ENCODE measurements at regions not wholly inside any gene's neighbourhood (a gene's known extent, or its start where the extent isn't known, plus 50 kb on each side); places are given as distances from the start of the nearest gene placed in this dataset.

- Mint-ChIP-seq H3K27ac (ENCODE audit: unreplicated experiment) (no peak overlapping the region), H3K9me3 (ENCODE audit: unreplicated experiment) (peaks cover 36% of the 10 kb centered on the region), H3K4me1 (ENCODE audit: low read depth, unreplicated experiment) (no peaks in the 10 kb centered on the region), H3K36me3 (ENCODE audit: insufficient read depth, unreplicated experiment) (no peaks in the 10 kb centered on the region), H3K4me3 (ENCODE audit: unreplicated experiment) (no peak overlapping the region), H3K27me3 (ENCODE audit: insufficient read depth, unreplicated experiment) (peaks cover 2% of the 10 kb centered on the region)
- H3K36me3 ChIP-seq (ENCODE audit: control insufficient read depth, insufficient read depth, low read length) = no peaks in the 10 kb centered on the region
- H3K4me3 ChIP-seq (ENCODE audit: low read depth, low read length) = no peak overlapping the region
- no peak for DNase-seq
- H3K27me3 ChIP-seq (replicated peaks; ENCODE audit: control insufficient read depth, insufficient read depth, low read length) = no peaks in the 10 kb centered on the region
- BruUV-seq (replicated peaks) = no TSS peak
- TF ChIP-seq CTCF (IDR thresholded peaks at IDR 0.05; ENCODE audit: insufficient read depth in 1 of 2, low read depth in 1 of 2, low read length in 1 of 2, severe bottlenecking in 1 of 2, unreplicated experiment in 1 of 2) = no peak
- no peaks in the 10 kb centered on the region for H3K4me1 ChIP-seq
- ChIA-PET CTCF (no interaction called here), POLR2A (no interaction called here)
- H3K9me3 ChIP-seq = peaks cover 4% of the 10 kb centered on the region; the same call in 1 of the 2 replicates
- intact Hi-C loops (cut with micrococcal nuclease; ENCODE audit: unreplicated experiment) = no loop called here
Measured at GRCh38 chr1:238826891-238827290, 559.5 kb upstream of the CHRM3 start.

GRCh38 chr1:238823416-238823815 is 563.0 kb upstream of the CHRM3 start:
- no TSS peak for BruUV-seq (replicated peaks)
- no peak for TF ChIP-seq CTCF (IDR thresholded peaks at IDR 0.05; ENCODE audit: insufficient read depth in 1 of 2, low read depth in 1 of 2, low read length in 1 of 2, severe bottlenecking in 1 of 2, unreplicated experiment in 1 of 2)
- H3K36me3 ChIP-seq (ENCODE audit: control insufficient read depth, insufficient read depth, low read length) = no peaks in the 10 kb centered on the region
- no peaks in the 10 kb centered on the region for H3K4me1 Mint-ChIP-seq (ENCODE audit: low read depth, unreplicated experiment)
- ChIA-PET POLR2A (no interaction called here), CTCF (no interaction called here)
- no peaks in the 10 kb centered on the region for H3K27me3 ChIP-seq (replicated peaks; ENCODE audit: control insufficient read depth, insufficient read depth, low read length)
- peaks cover 2% of the 10 kb centered on the region for H3K27me3 Mint-ChIP-seq (ENCODE audit: insufficient read depth, unreplicated experiment)
- intact Hi-C loops (cut with micrococcal nuclease; ENCODE audit: unreplicated experiment) = no loop called here
- no peak overlapping the region for H3K27ac Mint-ChIP-seq (ENCODE audit: unreplicated experiment)
- no peak overlapping the region for H3K4me3 ChIP-seq (ENCODE audit: low read depth, low read length)
- no peaks in the 10 kb centered on the region for H3K4me1 ChIP-seq
- no peak overlapping the region for H3K4me3 Mint-ChIP-seq (ENCODE audit: unreplicated experiment)
- H3K9me3 ChIP-seq = peaks cover 4% of the 10 kb centered on the region; the same call in 1 of the 2 replicates
- no peak for DNase-seq
- H3K9me3 Mint-ChIP-seq (ENCODE audit: unreplicated experiment) = peaks cover 10% of the 10 kb centered on the region
- no peaks in the 10 kb centered on the region for H3K36me3 Mint-ChIP-seq (ENCODE audit: insufficient read depth, unreplicated experiment)

GRCh38 chr1:238811211-238811879 is 575.0 kb upstream of the CHRM3 start:
- no peaks in the 10 kb centered on the region for H3K4me1 ChIP-seq
- no peaks in the 10 kb centered on the region for H3K9me3 ChIP-seq
- H3K27me3 ChIP-seq (replicated peaks; ENCODE audit: control insufficient read depth, insufficient read depth, low read length) = no peaks in the 10 kb centered on the region
- BruUV-seq (replicated peaks) = no TSS peak
- Mint-ChIP-seq H3K9me3 (ENCODE audit: unreplicated experiment) (peaks cover 10% of the 10 kb centered on the region), H3K27ac (ENCODE audit: unreplicated experiment) (no peak overlapping the region), H3K36me3 (ENCODE audit: insufficient read depth, unreplicated experiment) (no peaks in the 10 kb centered on the region), H3K4me1 (ENCODE audit: low read depth, unreplicated experiment) (no peaks in the 10 kb centered on the region), H3K4me3 (ENCODE audit: unreplicated experiment) (no peak overlapping the region), H3K27me3 (ENCODE audit: insufficient read depth, unreplicated experiment) (no peaks in the 10 kb centered on the region)
- H3K4me3 ChIP-seq (ENCODE audit: low read depth, low read length) = no peak overlapping the region
- H3K36me3 ChIP-seq (ENCODE audit: control insufficient read depth, insufficient read depth, low read length) = no peaks in the 10 kb centered on the region
- no peak for TF ChIP-seq CTCF (IDR thresholded peaks at IDR 0.05; ENCODE audit: insufficient read depth in 1 of 2, low read depth in 1 of 2, low read length in 1 of 2, severe bottlenecking in 1 of 2, unreplicated experiment in 1 of 2)
- intact Hi-C loops (cut with micrococcal nuclease; ENCODE audit: unreplicated experiment) = no loop called here
- POLR2A ChIA-PET = no interaction called here
- no peak for DNase-seq
- CTCF ChIA-PET = no interaction called here

Data from Caco-2 (cell line).